K562 (cell line): ENCODE measurements at regions not wholly inside any gene's neighbourhood (a gene's known extent, or its start where the extent isn't known, plus 50 kb on each side); places are given as distances from the start of the nearest gene placed in this dataset.

Experiments used
- ETV6 ChIP-seq, 3 experiments: fragments of 150-350 bp in 1 of 3; sonication (generic) in 1 of 3; formaldehyde crosslinking in 1 of 3; IDR thresholded peaks; 2 replicates each; pipeline versions ENCODE4 v1.6.1 to v1.8.0; 2014 to 2022; ENCODE audit warnings: borderline replicate concordance in 2 of 3, low read depth in 2 of 3, antibody characterized with exemption in 1 of 3, low read length in 1 of 3, mild to moderate bottlenecking in 1 of 3, missing genetic modification reagents in 1 of 3
- MGA ChIP-seq: fragments of 450-650 bp; IDR thresholded peaks from 2 replicates; pipeline ENCODE4 v1.6.1; 2016; ENCODE audit warnings: mild to moderate bottlenecking, moderate library complexity
- ZNF518B ChIP-seq: fragments of 250-450 bp; sonication (Bioruptor Pico); IDR thresholded peaks from 2 replicates; pipeline ENCODE4 v1.5.0; 2021; ENCODE audit warnings: mild to moderate bottlenecking, moderate library complexity
- TF ChIP-seq, protein P1 (sequence below), 2 experiments: fragments of 450-650 bp; IDR thresholded peaks; 2 replicates each; pipeline ENCODE4 v1.6.1; 2016
- TF ChIP-seq, protein P2 (sequence below): fragments of 250-450 bp; sonication (Bioruptor Pico); IDR thresholded peaks from 2 replicates; pipeline ENCODE4 v1.8.0; 2022; ENCODE audit warnings: inconsistent platforms

DNA sequence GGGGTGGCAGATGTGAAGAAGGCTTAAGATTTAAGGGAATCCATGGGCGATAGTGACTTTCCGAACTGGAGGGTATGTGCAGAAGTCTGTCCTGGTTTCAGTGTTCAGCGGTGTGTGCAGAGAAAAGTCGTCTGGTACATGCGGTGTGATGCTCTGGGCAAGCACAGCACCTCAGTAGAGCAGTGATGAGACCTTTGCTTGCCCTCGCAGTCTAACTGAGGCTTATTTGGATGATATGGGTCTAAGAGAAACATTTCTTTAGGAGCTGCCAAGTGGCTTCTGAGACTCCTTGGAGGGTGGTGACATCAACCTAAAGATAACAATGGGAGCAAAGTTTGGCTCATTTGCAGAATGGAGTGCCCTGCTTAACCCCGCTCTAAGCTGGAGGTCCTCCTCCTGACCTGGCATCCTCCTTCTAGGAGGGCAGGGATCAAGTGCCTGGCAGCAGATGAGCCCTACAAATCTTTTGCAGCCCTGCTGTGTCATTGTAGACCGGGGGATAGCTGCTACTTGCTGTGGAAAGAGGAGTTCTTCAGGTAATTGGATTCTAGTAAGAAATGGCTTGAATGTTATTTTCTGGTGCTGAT lies 228.1 kb upstream of the AZI2 start (continued):
- TF ChIP-seq MGA (no peak), ZNF518B (CRISPR knock-in tag) (no peak), ETV6 (IDR thresholded peaks at IDR 0.05; ENCODE audit: borderline replicate concordance in 1 of 2, low read depth in 2 of 2, low read length in 1 of 2) (no peak), ETV6 (CRISPR knock-in tag; IDR thresholded peaks at IDR 0.05; ENCODE audit: borderline replicate concordance) (no peak)
- TF ChIP-seq, protein P1, sequence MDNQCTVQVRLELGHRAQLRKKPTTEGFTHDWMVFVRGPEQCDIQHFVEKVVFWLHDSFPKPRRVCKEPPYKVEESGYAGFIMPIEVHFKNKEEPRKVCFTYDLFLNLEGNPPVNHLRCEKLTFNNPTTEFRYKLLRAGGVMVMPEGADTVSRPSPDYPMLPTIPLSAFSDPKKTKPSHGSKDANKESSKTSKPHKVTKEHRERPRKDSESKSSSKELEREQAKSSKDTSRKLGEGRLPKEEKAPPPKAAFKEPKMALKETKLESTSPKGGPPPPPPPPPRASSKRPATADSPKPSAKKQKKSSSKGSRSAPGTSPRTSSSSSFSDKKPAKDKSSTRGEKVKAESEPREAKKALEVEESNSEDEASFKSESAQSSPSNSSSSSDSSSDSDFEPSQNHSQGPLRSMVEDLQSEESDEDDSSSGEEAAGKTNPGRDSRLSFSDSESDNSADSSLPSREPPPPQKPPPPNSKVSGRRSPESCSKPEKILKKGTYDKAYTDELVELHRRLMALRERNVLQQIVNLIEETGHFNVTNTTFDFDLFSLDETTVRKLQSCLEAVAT (IDR thresholded peaks at IDR 0.05), result no peak
- TF ChIP-seq, protein P2, sequence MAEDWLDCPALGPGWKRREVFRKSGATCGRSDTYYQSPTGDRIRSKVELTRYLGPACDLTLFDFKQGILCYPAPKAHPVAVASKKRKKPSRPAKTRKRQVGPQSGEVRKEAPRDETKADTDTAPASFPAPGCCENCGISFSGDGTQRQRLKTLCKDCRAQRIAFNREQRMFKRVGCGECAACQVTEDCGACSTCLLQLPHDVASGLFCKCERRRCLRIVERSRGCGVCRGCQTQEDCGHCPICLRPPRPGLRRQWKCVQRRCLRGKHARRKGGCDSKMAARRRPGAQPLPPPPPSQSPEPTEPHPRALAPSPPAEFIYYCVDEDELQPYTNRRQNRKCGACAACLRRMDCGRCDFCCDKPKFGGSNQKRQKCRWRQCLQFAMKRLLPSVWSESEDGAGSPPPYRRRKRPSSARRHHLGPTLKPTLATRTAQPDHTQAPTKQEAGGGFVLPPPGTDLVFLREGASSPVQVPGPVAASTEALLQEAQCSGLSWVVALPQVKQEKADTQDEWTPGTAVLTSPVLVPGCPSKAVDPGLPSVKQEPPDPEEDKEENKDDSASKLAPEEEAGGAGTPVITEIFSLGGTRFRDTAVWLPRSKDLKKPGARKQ, result no peak
